ENCODE measurements at regions not wholly inside any gene's neighbourhood (a gene's known extent, or its start where the extent isn't known, plus 50 kb on each side); places are given as distances from the start of the nearest gene placed in this dataset.

- TF ChIP-seq POLR2AphosphoS5 (IDR thresholded peaks at IDR 0.05) = no peak
- no peak for TF ChIP-seq POLR2A (IDR thresholded peaks at IDR 0.05)
- TF ChIP-seq CTCF (IDR thresholded peaks at IDR 0.05) = no peak
- H3K9me3 ChIP-seq = no peaks in the 10 kb centered on the region
- no peak overlapping the region for H3K27ac ChIP-seq
- H3K4me3 ChIP-seq = no peak overlapping the region
- no peaks in the 10 kb centered on the region for H3K27me3 ChIP-seq (replicated peaks; ENCODE audit: insufficient read depth)
- no peak for DNase-seq (ENCODE audit: low spot score)
- WGBS = 83% methylated on average over 1 of the region's 1 CpG
- intact Hi-C loops (cut with DNase I) = no loop called here
- H3K36me3 ChIP-seq = no peaks in the 10 kb centered on the region
- no peaks in the 10 kb centered on the region for H3K4me1 ChIP-seq (replicated peaks)
Observed at GRCh38 chr10:42482411-42482810, 156.0 kb downstream of the ZNF33B start.

GRCh38 chr10:42479057-42479456 lies 159.3 kb downstream of the ZNF33B start:
- no peaks in the 10 kb centered on the region for H3K4me1 ChIP-seq (replicated peaks)
- no peaks in the 10 kb centered on the region for H3K27me3 ChIP-seq (replicated peaks; ENCODE audit: insufficient read depth)
- no peak overlapping the region for H3K27ac ChIP-seq
- H3K36me3 ChIP-seq = no peaks in the 10 kb centered on the region
- WGBS = 98% methylated on average over 1 of the region's 1 CpG
- no peak for TF ChIP-seq POLR2AphosphoS5 (IDR thresholded peaks at IDR 0.05)
- TF ChIP-seq POLR2A (IDR thresholded peaks at IDR 0.05) = no peak
- no peak for TF ChIP-seq CTCF (IDR thresholded peaks at IDR 0.05)
- intact Hi-C loops (cut with DNase I) = no loop called here
- no peaks in the 10 kb centered on the region for H3K9me3 ChIP-seq
- no peak overlapping the region for H3K4me3 ChIP-seq
- no peak for DNase-seq (ENCODE audit: low spot score)

- WGBS = 90% methylated on average over 19 of the region's 19 CpGs
- DNase-seq (ENCODE audit: low spot score) = no peak
- H3K9me3 ChIP-seq = no peaks in the 10 kb centered on the region
- no peak overlapping the region for H3K4me3 ChIP-seq
- H3K4me1 ChIP-seq (replicated peaks) = no peaks in the 10 kb centered on the region
- H3K27me3 ChIP-seq (replicated peaks; ENCODE audit: insufficient read depth) = no peaks in the 10 kb centered on the region
- intact Hi-C loops (cut with DNase I) = no loop called here
- H3K36me3 ChIP-seq = no peaks in the 10 kb centered on the region
- no peak overlapping the region for H3K27ac ChIP-seq
- TF ChIP-seq POLR2AphosphoS5 (IDR thresholded peaks at IDR 0.05) (no peak), POLR2A (IDR thresholded peaks at IDR 0.05) (no peak), CTCF (IDR thresholded peaks at IDR 0.05) (no peak)
Observed at GRCh38 chr10:42477170-42477569, 161.2 kb downstream of the ZNF33B start.

- no peak for TF ChIP-seq POLR2AphosphoS5 (IDR thresholded peaks at IDR 0.05)
- no peak for TF ChIP-seq CTCF (IDR thresholded peaks at IDR 0.05)
- TF ChIP-seq POLR2A (IDR thresholded peaks at IDR 0.05) = no peak
- H3K9me3 ChIP-seq = no peaks in the 10 kb centered on the region
- H3K27me3 ChIP-seq (replicated peaks; ENCODE audit: insufficient read depth) = no peaks in the 10 kb centered on the region
- intact Hi-C loops (cut with DNase I) = no loop called here
- WGBS = 4% methylated on average over 20 of the region's 20 CpGs
- no peaks in the 10 kb centered on the region for H3K36me3 ChIP-seq
- H3K4me3 ChIP-seq = peak overlapping the region in 1 of 2 donors; percentile 13
- H3K4me1 ChIP-seq (replicated peaks) = no peaks in the 10 kb centered on the region
- no peak overlapping the region for H3K27ac ChIP-seq
- DNase-seq (ENCODE audit: low spot score) = no peak
Observed at GRCh38 chr10:42476101-42476500, 162.3 kb downstream of the ZNF33B start.

- Histone ChIP-seq H3K27me3 (replicated peaks; ENCODE audit: insufficient read depth) (no peaks in the 10 kb centered on the region), H3K9me3 (no peaks in the 10 kb centered on the region), H3K4me1 (replicated peaks) (no peaks in the 10 kb centered on the region), H3K36me3 (no peaks in the 10 kb centered on the region), H3K4me3 (peak overlapping the region in 1 of 2 donors; percentile 13), H3K27ac (no peak overlapping the region)
- intact Hi-C loops (cut with DNase I) = no loop called here
- 28% methylated on average over 49 of the region's 52 CpGs for WGBS
- TF ChIP-seq POLR2AphosphoS5 (IDR thresholded peaks at IDR 0.05) (no peak), CTCF (IDR thresholded peaks at IDR 0.05) (no peak), POLR2A (IDR thresholded peaks at IDR 0.05) (no peak)
- no peak for DNase-seq (ENCODE audit: low spot score)
Observed at GRCh38 chr10:42475168-42476098, 162.9 kb downstream of the ZNF33B start.
